H4 (cell line): ENCODE measurements at regions not wholly inside any gene's neighbourhood (a gene's known extent, or its start where the extent isn't known, plus 50 kb on each side); places are given as distances from the start of the nearest gene placed in this dataset.

Experiments
- DNase-seq: peaks from one replicate; pipeline ENCODE4 v3.0.0-alpha.2; 2015; ENCODE audit warnings: low spot score

DNA sequence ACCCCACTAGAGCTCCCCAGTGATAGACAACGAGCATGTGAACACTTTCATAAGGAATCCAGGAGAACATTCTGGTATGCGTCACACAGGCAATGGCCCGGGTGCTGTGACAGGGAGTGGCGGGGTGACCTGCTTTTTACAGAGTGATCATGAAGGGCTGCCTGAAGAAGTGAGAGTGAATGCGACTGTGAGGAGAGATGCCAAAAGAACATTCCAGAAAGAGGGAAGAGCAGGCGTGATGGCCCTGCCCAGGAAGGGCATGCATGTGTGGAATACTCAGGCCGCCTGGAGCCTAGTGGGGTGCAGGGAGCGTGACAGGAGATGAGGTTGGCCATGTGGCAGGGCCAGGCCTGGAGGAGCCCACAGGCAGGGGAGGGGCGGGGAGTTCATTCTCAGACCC lies 53.8 kb downstream of the FZD10 start:
- DNase-seq = no peak

DNA sequence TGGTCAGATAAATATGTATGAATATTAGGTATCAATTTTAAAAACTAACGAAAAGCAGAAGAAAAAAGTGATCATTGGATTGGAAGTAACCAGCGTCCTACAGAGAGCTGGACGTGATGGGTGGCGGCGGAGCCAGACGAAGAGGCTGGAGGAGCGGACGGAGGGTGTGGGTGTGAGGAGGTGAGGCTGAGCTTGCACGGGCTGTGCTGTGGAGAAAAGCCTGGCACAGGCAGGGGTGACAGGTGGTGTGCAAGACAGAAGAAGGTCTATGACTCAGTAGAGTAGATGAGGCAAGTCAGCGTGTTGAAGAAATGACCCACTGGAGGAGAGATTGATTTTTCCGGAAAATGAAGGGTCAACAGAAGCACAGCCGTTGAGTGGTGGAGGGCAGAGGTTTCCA lies 56.4 kb downstream of the FZD10 start:
- no peak for DNase-seq

DNA sequence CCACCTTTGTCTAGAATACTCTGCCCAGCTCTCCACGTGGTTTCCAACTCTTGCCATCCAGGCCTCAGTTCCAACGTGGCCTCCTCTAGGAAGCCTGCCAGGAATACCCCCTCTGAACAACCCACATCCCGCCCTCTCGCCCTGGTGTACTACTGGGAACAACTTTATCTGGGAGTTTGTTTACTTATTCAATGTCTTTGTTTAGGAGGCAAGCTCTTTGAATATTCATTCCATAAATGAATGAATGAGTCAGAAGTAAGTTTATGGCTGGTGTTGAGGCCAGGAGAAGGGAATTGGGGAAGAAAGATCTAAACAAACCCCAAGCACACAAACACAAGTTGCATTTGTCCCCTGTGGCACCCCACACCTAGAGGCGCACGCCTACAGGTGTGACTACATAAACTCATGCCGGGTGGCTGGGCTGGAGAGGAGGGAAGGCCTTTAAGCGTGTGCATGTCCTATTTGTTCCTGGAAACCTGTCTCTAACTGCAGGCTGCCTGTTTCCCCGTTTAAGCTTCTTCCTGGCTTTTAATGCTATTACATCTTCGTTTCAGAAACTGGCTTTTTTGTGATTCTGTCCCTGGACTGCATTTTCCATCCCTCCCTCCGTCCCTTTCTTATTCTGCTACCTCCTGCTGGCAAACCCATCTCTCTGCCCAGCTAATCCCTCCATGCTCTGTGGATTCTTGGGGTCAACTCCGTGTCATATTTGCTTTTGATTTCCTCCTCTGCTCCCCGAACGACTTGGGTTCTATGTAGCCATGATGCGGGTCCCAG lies 57.9 kb downstream of the FZD10 start:
- peak; percentile 6 for DNase-seq

DNA sequence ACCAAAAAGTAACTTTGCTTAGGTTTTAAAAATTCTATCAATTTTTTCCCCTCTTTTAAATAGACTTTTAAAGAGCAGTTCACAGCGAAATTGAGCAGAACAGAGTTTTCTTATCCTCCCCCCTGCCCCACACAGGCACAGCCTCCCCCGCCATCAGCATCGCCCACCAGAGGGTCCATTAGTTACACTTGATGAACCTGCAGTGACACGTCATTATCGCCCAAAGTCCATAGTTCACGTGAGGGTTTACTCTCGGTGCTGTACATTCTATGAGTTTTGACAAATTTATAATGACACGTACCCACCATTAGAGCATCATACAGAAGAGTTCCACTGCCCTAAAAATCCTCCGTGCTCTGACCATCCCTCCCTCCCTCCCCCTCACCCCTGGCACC lies 58.4 kb downstream of the FZD10 start:
- no peak for DNase-seq

DNA sequence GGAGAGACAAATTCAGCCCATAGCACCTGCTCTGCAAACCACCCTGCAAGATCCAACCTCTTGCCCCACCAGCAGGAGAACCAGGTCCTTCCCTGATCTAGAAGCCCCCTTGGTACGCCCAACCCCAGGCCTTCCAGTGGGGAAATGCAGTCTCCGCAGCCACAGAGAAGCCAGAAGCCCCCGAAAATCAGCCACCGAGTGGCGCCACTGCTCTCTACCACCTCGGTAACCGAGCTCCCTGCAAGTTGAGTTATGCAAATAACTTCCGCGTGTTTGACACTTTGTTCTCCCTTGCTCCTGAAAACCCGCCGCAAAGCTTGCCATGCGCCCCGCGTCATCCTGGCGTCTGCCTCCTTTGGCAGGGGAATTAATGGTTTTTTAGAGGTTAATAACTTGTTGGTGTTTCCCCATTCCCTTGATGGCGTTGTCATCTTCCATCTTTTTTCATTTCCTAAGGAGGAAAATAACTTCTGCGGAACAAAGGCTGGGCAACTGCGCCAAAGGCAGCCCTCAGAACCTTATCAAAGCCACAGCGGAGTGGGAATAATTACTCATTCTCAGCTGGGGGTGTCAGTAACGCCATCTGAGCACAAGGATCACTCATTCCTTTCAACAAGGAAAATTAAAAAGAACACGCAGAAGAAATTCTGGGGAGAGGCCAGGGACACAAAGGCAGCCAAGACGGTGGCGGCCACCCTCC lies 60.4 kb downstream of the FZD10 start:
- no peak for DNase-seq

DNA sequence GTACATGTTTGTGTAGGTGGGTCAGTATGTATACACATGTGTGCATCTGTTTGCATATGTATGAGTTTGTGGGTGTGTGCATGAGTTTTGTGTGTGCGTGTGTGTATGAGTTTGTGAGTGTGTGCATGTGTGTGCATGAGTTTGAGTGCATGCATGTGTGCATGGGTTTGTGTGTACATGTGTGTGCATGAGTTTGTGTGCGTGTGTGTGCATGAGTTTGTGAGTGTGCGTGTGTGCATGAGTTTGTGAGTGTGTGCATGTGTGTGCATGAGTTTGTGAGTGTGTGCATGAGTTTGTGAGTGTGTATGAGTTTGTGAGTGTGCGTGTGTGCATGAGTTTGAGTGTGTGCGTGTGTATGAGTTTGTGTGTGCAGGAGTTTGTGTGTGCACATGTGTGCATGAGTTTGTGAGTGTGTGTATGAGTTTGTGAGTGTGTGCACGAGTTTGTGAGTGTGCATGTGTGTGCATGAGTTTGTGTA lies 61.5 kb downstream of the FZD10 start:
- DNase-seq = no peak

DNA sequence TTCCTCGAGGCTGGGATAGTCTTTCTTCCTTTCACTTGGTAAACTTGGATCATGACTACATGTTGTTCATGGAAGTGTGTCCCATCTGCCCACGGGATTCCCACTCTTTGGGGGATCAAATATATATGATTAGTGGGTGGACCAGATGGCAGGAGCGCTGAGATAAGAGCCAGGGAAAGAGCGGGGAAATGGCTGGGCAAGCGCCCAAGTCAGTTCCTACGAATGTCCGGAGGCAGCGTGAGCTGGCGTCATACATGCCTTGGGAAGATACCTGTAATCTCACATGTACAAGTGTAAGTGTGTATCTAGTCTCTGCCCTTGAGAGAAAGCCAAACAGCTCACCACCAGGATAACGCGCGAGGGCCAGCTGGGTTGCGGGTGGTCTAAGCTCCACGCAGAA lies 62.3 kb downstream of the FZD10 start:
- no peak for DNase-seq

DNA sequence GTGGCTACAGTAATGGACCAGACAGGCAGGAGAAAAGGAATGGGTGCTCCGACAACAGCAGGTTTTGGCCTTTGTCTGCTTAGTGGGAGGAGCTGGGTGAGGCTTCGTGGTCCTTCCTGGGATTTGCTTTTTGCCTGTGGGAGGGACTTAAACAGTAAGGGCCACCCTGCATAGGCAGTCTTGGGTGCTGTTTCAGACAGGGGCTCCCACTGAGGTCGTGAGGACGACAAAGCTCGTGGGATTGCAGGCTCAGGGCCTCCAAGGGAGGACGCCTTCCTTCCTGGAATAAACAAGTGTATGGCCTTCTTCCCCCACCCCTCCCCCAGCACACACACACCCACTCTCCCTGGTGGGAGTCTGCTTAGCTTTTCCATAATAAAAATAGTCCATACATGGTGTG lies 63.1 kb downstream of the FZD10 start:
- no peak for DNase-seq

DNA sequence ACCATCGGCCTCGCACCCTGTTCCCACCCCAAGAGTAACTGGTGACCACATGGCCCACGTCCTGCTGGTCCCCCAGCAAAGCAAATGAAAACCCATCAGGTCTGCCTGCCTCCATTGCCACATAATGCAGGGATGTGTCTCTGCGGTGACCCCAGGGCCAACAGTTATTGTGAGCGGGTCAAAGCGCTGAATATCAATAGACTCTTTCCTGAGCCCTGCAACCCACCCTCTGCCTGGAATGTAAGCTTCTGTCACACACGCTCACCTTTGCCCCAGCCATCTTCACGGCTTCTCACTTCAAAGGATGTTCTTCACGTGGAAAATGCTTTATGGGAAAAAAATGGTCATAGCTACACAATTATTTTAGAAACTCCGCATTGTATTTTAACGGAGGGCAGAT lies 63.9 kb downstream of the FZD10 start:
- no peak for DNase-seq

DNA sequence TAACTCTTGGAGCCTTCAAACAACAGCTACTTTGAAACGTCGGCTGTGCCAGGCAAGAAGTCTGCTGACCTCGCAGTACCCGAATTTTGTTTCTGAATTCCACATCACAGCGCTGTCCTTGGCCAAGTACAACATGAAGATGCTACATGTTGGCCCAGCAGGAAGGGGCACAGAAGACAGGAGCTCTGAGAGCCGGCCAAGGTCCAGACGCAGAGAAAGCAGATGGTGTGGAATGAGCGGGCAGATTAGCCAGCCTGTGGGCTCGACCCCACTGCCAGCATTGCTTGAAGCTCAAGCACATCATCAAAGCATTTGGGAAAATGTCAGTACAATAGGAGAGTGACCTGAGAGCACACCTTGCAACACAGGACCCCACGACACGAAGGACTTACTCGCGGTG lies 64.5 kb downstream of the FZD10 start:
- DNase-seq = no peak

DNA sequence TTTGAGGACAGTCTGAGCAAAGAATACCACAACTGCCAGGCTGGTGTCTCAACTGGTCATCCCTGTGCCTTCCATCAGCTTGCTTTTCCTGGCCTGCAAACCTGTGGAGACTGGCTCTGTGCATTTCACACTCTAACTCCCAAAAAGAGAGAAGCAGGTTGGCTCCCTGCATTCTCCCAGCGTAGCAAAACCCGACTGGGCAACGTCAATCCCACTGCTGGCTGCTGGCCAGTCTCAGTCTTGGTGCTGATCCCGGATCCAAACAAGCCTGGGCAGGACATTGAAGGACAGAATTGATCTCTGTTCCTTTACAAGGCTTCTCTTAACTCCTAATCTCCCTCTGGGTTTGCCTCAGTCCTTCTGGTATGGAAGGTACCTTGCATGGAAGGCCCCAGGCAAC lies 65.4 kb downstream of the FZD10 start:
- DNase-seq = no peak

DNA sequence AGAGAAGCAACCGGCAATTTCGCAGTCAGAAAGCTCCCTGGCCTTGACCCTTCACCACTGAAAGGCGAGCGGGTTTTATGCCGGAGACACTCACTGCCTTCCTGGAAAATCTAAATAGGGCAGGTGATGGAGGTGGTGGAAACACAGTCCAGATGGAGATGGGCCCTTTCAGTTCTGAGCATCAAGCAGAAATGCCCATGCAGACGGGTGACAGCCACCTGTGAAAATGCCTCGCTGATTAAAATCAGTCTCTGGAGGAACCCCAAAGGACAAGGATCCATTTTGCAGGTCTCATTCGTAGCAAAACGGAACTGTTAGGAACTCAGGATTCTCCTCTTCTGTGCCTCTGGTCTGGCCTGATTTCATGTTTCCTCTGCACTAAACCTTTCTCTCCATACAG lies 74.2 kb downstream of the FZD10 start:
- no peak for DNase-seq

DNA sequence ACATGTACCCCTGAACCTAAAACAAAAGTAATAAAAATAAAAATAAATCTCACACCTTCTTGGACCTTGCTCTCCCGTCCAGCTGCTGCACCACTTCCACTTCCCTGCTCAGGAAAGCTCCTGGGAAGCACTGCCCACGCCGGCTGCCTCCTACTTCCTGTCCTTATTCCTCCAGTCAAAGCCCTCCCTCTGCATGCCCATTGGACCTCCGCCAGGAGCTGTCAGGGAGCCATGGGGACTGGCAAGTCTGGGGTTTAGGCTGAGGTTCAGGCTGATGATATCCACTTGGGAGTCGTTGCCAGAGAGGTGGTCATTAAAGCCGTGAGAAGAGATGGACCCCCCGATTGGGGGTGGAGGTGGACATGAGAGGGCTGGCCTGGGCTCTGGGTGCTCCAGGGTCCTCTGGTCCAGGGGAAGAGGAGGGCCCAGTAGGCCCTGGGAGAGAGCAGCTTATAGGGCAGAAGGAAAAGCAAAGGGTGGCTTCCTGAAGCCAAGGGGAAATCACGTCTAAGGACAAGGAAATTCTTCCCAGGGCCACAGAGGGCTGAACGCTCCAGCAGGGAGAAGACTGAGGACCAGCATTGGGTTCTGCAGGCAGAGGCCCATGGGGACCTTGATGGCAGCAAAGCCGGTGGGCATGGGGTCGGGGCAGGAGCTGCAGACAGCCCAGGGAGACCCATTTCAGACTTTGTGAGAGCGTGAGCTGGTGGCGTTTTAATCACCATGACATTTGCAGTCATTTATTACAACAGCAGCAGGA lies 78.7 kb downstream of the FZD10 start:
- DNase-seq = no peak

DNA sequence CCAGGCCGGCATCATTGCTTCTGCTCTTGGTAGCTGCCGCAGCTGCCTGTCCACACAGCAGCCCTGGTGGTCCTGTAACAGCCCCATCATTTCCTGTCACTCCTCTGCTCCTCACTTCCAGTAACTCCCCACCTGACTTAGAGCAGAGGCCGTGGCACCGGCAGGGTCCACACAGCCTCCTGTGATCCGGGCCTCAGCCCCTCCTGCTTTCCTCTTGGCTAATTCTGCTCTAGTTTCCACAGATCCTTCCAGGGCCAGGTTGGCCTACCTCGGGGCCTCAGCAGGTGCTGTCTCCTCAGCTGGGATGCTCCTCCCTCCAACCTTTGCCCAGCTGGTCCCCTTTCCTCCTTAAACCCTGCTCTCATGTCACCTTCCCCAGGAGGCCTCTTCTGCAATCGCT lies 80.2 kb downstream of the FZD10 start:
- DNase-seq = no peak

DNA sequence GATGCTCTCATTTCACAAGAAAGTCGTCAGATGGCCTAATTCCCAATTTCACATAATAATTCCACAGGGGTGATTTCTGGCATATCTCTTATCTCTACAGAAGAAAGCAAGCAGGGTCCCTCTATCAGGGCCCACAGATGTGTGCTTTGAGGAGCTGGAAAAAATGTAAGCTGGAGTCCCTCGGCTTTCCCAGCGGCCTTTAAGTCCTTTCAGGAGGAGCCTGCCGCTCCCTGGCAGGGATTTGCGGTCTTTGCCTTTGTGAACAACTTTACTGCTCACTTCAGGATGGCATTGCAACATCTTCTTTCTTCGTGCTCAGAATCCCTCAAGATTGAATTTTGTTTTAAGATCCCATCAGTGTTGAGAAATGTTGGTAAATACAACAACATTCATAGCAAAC lies 83.0 kb downstream of the FZD10 start:
- DNase-seq = no peak

DNA sequence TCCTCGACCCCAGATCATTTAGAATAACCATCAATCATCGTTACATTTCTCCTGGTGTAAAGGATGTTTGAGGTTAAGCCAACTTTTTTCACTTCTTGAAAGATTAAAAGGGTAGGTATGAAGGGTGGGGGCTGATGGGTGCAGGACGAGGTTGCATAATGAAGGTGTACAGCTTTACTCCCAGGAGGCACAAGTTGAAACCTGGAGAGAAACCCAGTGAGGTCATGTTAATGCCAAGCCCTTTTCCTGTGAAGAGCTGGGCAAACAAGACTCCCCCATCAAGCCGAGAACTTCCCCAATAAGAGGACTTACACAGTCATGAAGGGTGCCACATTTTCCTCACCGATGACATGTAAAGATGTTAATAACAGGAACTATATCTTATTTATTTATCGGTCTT lies 84.3 kb downstream of the FZD10 start:
- no peak for DNase-seq

DNA sequence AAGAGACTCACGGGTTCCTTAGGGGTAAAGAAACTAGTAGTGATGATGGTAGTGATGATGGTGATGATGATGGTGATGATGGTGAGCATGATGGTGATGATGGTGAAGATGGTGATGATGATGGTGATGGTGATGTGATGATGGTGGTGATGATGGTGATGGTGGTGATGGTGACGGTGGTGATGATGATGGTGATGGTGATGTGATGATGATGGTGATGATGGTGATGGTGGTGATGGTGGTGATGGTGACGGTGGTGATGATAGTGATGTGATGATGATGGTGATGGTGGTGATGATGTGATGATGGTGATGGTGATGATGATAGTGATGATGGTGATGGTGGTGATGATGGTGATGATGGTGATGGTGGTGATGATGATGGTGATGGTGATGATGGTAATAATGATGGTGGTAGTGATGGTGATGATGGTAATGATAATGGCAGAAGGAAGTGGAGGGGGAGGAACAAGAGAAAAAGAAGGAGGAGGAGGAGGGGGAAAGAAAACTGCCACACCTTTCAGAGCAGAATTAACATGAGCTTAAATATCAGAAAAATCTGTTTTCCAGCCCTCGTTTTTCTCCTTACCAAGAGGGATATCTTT lies 85.5 kb downstream of the FZD10 start:
- DNase-seq = no peak

DNA sequence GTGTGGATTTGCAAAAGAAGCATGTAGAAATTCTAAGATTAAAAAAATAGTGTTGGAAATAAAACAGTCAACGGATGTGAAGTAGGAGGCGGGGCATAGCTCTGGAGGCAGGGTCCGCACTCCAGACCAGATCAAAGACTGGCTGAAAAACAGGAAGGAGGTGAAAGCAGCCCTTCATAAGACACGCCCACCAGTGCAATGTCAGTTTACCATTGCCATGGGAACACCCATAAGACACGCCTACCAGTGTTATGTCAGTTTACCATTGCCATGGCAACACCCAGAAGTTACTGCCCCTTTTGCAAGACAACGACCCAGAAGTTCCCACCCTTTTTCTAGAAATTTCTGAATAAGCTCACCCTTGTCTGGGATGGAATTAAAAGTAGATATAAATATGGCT lies 87.1 kb downstream of the FZD10 start:
- no peak for DNase-seq

DNA sequence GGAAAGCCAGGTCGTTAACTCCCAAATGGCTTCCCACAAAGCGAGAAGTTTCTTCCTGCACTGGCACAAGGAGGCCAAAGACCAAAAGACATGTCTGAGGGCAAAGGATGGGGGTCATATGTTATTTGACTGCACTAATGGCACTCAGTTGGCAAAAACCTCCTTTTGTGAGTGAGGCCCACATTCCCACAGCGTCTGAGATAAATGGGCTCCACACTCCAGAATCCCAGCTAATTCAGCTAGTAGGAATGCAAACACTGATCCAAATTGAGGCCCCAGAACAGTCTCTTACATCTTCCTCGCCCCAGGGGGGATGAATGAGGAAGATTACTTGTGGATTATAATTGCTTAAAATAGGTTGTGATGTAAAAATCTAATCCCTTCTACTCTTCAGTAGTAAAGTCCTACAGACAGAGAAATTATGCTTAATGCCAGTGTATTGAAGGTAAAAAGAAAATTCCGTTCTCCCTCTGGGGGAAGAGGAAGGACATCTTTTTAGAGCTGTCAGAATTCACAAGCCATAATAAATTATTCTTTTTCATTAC lies 86.4 kb upstream of the PIWIL1 start:
- no peak for DNase-seq

DNA sequence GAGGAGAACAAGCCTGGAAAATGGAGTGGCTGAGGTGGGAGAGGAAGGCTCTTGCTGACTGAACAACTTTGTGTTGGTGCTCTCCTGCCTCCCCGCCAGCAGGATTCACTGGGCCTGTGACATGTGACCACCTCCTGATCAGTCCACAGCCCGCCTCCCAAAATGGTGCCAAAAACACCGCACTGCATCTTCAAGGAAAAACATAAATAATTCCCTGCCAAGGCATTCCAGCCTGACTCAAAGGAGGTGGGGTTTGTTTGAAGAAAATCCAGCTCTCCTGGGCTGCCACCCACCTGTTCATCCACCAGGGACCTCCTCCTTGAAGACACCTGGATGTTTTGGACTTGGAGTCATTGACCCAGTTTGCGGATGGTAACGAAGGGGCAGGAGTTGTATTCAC lies 83.8 kb upstream of the PIWIL1 start:
- no peak for DNase-seq

DNA sequence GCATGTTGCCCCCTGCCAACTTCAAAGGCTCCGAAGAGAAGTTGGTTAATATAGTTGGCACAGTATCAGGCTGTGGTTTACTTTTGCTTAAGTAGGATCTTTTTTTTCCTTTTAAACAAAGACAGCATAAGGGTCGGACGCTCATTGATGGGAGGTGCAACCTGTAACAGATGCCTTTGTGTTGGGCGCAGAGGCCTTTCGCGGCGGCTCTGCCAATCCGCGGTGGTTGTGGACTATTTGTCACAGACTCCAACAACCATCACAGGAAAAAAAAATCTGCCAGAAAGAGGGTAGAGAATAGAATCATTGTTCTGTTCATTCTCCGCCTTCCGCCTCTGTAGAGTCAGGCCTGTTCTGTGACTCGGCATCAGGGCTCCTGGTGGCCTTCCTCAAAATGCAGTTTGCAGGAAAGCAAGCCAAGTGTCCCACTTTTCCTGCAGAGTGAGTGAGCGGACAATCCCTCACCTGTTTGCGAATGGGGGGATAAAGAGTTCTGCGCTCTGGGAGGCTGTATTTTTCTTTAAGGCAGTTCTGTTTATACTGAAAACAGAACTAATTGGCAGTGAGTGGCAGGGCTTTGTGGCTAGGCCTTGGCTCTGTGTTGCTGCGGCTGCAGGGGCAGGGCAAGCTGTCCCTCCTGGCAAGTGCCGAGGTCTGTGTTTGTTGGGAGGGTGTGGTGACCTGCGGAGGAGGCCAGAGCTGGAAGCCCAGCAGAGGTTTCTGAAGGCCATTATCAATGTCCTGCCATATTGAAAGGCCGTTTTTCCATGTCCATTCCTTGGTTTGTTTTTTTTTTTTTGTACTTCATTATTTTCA lies 83.0 kb upstream of the PIWIL1 start:
- DNase-seq = peak; percentile 15
